Osteocyte (in vitro differentiated cells): ENCODE measurements at regions not wholly inside any gene's neighbourhood (a gene's known extent, or its start where the extent isn't known, plus 50 kb on each side); places are given as distances from the start of the nearest gene placed in this dataset.
"Not testable (repeated sequence)": the region's sequence is repeated elsewhere in the genome, so short reads cannot be mapped to it uniquely, and the experiment has no call there.

ENCODE experiments used
- DNase-seq: peaks from one replicate; pipeline ENCODE4 v3.0.0; 2021; ENCODE audit warnings: mixed read lengths; ENCODE audit not compliant: unreplicated experiment; ENCODE audit errors: extremely low spot score
- H3K27ac Mint-ChIP-seq: one replicate; pipeline ENCODE4 v1.8.0; 2021; ENCODE audit warnings: mild to moderate bottlenecking, mixed read lengths; ENCODE audit not compliant: unreplicated experiment
- H3K27me3 Mint-ChIP-seq: one replicate; pipeline ENCODE4 v1.8.0; 2021; ENCODE audit warnings: mixed read lengths; ENCODE audit not compliant: unreplicated experiment
- H3K36me3 Mint-ChIP-seq: one replicate; pipeline ENCODE4 v1.8.0; 2021; ENCODE audit warnings: mixed read lengths; ENCODE audit not compliant: unreplicated experiment
- H3K4me1 Mint-ChIP-seq: one replicate; pipeline ENCODE4 v1.8.0; 2021; ENCODE audit warnings: mixed read lengths; ENCODE audit not compliant: unreplicated experiment
- H3K4me3 Mint-ChIP-seq: one replicate; pipeline ENCODE4 v1.8.0; 2021; ENCODE audit warnings: mild to moderate bottlenecking, moderate library complexity, mixed read lengths; ENCODE audit not compliant: unreplicated experiment
- H3K9me3 Mint-ChIP-seq: one replicate; pipeline ENCODE4 v1.8.0; 2021; ENCODE audit warnings: mixed read lengths; ENCODE audit not compliant: unreplicated experiment
- TF ChIP-seq, protein P1 (sequence below): fragments of 200-600 bp; sonication (generic); IDR thresholded peaks from 2 replicates; pipeline ENCODE4 v1.5.0; 2021; ENCODE audit warnings: antibody characterized with exemption, mild to moderate bottlenecking, moderate library complexity

DNA sequence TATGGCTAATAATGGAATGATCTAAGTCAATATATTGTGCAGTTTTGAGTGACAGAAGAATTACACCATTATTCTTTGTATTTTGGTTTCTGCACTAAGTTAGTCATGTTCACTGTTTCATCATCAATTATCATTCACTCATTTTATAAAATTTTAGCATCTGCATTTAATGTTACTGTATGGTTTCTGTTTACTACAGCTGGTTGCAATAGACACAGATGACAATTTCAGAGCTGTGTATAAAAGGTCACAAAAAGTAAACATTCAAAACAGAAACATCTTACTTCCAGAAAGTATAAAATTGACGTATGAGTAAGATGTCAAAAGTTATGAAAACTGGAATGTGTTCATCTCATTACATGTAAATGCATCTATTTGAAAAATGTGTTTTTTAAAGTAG lies 111.1 kb upstream of the GBE1 start:
- TF ChIP-seq, protein P1, sequence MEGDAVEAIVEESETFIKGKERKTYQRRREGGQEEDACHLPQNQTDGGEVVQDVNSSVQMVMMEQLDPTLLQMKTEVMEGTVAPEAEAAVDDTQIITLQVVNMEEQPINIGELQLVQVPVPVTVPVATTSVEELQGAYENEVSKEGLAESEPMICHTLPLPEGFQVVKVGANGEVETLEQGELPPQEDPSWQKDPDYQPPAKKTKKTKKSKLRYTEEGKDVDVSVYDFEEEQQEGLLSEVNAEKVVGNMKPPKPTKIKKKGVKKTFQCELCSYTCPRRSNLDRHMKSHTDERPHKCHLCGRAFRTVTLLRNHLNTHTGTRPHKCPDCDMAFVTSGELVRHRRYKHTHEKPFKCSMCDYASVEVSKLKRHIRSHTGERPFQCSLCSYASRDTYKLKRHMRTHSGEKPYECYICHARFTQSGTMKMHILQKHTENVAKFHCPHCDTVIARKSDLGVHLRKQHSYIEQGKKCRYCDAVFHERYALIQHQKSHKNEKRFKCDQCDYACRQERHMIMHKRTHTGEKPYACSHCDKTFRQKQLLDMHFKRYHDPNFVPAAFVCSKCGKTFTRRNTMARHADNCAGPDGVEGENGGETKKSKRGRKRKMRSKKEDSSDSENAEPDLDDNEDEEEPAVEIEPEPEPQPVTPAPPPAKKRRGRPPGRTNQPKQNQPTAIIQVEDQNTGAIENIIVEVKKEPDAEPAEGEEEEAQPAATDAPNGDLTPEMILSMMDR = no peak
- no peaks in the 10 kb centered on the region for H3K36me3 Mint-ChIP-seq
- peaks cover 23% of the 10 kb centered on the region for H3K4me1 Mint-ChIP-seq
- H3K27ac Mint-ChIP-seq = no peak overlapping the region
- H3K9me3 Mint-ChIP-seq = peaks cover 2% of the 10 kb centered on the region
- no peaks in the 10 kb centered on the region for H3K27me3 Mint-ChIP-seq
- H3K4me3 Mint-ChIP-seq = no peak overlapping the region
- no peak for DNase-seq

DNA sequence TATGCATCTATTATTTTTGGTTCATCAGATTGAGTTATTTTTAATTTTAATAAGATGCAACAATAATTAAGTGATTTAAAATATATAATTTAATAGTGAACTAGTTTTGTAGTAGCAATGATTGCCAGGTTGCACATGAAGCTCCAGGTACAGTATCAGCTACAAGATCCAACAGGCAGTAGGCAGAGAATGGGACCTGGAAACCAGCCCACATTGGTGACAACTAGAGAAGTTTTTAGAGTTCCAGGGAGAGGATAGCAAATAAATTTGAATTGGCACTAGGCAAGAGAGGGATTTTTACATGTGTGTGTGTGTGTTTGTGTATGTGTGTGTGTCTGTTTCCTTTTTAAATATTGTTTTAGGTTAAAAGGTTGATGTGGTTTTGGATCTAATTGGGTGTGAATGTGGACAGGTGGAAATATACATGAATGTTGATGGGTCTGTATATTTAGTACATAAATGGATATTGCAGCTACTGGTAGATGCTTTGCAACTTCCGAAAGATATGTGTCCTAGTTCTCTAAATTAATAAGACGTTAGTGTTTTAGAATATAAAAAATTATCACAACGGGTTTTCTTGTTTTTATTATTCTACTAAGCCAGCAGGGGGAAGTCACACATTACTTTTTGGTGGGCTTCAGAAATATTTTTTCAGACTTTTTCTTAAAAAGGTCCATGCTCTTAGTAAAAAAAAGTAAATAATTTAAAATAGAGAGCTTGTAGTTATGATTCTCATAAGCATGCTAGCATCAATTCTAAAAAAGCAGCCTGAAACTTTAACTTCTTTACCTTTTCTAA lies 110.1 kb upstream of the GBE1 start:
- Mint-ChIP-seq H3K27me3 (no peaks in the 10 kb centered on the region), H3K9me3 (no peaks in the 10 kb centered on the region), H3K4me1 (peaks cover 23% of the 10 kb centered on the region), H3K36me3 (no peaks in the 10 kb centered on the region), H3K27ac (no peak overlapping the region), H3K4me3 (no peak overlapping the region)
- DNase-seq = no peak
- TF ChIP-seq, protein P1 = peak; percentile 45

DNA sequence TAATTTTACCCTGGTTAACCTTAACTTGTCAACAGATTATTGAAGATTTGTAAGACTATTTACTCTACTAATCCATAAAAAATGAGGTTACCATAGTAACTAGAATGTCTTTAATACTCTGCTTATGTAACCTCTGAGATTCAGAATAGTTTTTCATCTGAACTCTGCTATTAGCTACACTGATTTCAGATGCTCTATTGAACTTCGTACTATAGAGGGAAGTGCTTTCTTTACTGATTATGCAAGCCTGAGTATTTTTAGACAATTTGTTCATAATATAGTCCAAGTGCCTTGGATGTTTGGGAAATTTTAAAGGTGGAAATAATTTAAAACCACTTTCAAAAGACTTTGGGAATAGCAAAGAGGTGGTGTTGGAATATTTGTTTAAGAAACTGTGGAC lies 107.9 kb upstream of the GBE1 start:
- Mint-ChIP-seq H3K4me1 (peaks cover 19% of the 10 kb centered on the region), H3K27ac (no peak overlapping the region), H3K36me3 (no peaks in the 10 kb centered on the region), H3K9me3 (no peaks in the 10 kb centered on the region), H3K27me3 (no peaks in the 10 kb centered on the region), H3K4me3 (no peak overlapping the region)
- TF ChIP-seq, protein P1 = no peak
- no peak for DNase-seq

DNA sequence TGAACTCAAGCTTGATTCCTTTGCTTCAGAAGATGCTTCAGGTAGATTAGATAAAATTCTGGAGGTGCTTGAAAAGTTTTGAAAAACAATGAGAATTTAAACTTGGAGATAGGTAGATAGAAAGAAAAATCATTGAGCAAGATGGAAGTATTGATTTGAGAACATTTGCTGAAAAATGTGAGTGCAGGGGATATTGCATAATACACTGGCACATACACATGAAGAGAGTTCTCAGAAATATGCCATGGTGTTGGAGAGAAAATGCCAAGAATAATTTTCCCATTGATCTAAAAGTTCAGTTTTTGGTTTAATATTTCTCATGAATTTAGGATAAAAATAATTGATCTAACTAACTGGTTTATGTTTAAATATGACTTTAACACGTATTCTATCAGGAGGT lies 107.2 kb upstream of the GBE1 start:
- Mint-ChIP-seq H3K36me3 (no peaks in the 10 kb centered on the region), H3K27ac (no peak overlapping the region), H3K27me3 (no peaks in the 10 kb centered on the region), H3K4me1 (peaks cover 21% of the 10 kb centered on the region), H3K9me3 (no peaks in the 10 kb centered on the region), H3K4me3 (no peak overlapping the region)
- TF ChIP-seq, protein P1 = no peak
- no peak for DNase-seq

DNA sequence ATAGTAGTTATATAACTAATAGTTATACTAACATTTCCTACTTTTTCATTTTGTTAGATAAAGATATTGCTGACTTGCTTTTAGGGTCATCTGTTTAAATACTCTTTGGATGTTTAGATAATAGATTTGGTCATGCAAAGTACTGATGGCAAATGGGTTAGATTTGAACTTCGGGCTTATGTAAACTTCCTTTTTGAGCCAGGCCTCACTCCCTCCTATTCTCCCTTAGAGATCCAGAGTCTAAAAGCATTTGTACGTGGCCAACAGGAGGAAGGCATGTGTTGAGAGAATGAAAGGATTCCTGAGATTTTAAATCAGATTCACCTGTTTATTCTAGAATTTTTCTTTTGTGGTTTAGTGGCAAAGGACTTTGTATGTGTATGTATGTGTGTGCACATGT lies 106.4 kb upstream of the GBE1 start:
- DNase-seq = no peak
- no peak overlapping the region for H3K4me3 Mint-ChIP-seq
- H3K36me3 Mint-ChIP-seq = no peaks in the 10 kb centered on the region
- peaks cover 20% of the 10 kb centered on the region for H3K4me1 Mint-ChIP-seq
- H3K27me3 Mint-ChIP-seq = no peaks in the 10 kb centered on the region
- TF ChIP-seq, protein P1 = no peak
- no peak overlapping the region for H3K27ac Mint-ChIP-seq
- no peaks in the 10 kb centered on the region for H3K9me3 Mint-ChIP-seq

DNA sequence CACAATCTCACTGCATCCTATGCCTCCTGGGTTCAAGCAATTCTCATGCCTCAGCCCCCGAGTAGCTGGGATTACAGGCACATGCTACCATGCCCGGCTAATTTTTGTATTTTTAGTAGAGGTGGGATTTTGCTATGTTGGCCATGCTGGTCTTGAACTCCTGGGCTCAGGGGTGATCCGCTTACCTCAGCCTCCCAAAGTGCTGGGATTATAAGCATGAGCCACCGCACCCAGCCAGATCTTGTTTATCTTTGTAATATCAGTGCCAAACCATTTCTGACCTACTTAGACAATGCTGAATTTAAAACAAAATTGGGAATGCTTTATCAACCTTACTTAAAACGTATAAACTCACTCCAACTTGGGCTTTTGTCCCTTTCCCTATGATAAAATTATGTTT lies 103.7 kb upstream of the GBE1 start:
- not testable (repeated sequence) for DNase-seq, H3K9me3 Mint-ChIP-seq, H3K36me3 Mint-ChIP-seq, H3K4me3 Mint-ChIP-seq, H3K27ac Mint-ChIP-seq, H3K27me3 Mint-ChIP-seq, H3K4me1 Mint-ChIP-seq
